ENCODE measurements at regions not wholly inside any gene's neighbourhood (a gene's known extent, or its start where the extent isn't known, plus 50 kb on each side); places are given as distances from the start of the nearest gene placed in this dataset.

DNA sequence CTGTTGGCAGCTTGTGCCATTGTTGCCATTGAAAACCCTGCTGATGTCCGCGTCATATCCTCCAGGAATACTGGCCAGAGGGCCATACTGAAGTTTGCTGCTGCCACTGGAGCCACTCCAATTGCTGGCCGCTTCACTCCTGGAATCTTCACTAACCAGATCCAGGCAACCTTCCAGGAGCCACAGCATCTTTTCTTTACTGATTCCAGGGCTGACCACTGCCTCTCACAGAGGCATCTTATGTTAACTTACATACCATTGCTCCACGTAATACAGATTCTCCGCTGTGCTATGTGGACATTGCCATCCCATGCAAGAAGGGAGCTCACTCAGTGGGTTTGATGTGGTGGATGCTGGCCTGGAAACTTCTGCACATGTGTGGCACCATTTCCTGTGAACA, 221.8 kb upstream of the FAM83B start:
- TF ChIP-seq, protein P1, sequence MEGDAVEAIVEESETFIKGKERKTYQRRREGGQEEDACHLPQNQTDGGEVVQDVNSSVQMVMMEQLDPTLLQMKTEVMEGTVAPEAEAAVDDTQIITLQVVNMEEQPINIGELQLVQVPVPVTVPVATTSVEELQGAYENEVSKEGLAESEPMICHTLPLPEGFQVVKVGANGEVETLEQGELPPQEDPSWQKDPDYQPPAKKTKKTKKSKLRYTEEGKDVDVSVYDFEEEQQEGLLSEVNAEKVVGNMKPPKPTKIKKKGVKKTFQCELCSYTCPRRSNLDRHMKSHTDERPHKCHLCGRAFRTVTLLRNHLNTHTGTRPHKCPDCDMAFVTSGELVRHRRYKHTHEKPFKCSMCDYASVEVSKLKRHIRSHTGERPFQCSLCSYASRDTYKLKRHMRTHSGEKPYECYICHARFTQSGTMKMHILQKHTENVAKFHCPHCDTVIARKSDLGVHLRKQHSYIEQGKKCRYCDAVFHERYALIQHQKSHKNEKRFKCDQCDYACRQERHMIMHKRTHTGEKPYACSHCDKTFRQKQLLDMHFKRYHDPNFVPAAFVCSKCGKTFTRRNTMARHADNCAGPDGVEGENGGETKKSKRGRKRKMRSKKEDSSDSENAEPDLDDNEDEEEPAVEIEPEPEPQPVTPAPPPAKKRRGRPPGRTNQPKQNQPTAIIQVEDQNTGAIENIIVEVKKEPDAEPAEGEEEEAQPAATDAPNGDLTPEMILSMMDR (conservative IDR thresholded peaks at IDR 0.05; ENCODE audit: low read depth, low read length): no peak
- TF ChIP-seq EZH2 (IDR thresholded peaks at IDR 0.05; ENCODE audit: borderline replicate concordance, low read depth, low read length, poor library complexity, severe bottlenecking): no peak
